C4-2B (cell line): ENCODE measurements at regions not wholly inside any gene's neighbourhood (a gene's known extent, or its start where the extent isn't known, plus 50 kb on each side); places are given as distances from the start of the nearest gene placed in this dataset.

ENCODE experiments used
- H3K27ac ChIP-seq: fragments of 450-650 bp; 2 replicates; pipeline ENCODE4 v1.5.1; 2017
- ZFX ChIP-seq: fragments of 450-650 bp; IDR thresholded peaks from 2 replicates; pipeline ENCODE4 v1.6.1; 2017
- TF ChIP-seq, protein P1 (sequence below): fragments of 450-650 bp; conservative IDR thresholded peaks from 2 replicates; pipeline ENCODE4 v1.5.1; 2017; ENCODE audit warnings: mild to moderate bottlenecking

DNA sequence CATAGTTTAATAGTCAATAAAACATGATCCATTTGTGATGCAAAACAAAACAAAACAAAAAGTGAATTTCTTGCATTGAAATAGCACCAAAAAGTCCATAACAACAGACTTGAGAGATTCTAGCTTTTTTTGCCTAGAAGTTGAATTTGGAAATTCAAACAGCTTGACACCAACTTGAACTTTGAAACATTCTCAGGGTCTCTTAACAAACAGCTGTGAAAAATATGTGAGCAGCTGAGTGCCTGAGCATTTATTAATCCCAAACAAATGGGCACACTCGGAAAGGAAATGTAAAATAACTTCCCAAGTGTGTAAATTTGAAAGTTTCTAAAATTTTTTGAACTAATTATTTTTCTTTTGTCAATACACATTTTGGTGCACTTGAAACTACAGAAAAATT is 56.0 kb upstream of the HMHB1 start:
- no peak overlapping the region for H3K27ac ChIP-seq
- TF ChIP-seq ZFX = no peak
- TF ChIP-seq, protein P1, sequence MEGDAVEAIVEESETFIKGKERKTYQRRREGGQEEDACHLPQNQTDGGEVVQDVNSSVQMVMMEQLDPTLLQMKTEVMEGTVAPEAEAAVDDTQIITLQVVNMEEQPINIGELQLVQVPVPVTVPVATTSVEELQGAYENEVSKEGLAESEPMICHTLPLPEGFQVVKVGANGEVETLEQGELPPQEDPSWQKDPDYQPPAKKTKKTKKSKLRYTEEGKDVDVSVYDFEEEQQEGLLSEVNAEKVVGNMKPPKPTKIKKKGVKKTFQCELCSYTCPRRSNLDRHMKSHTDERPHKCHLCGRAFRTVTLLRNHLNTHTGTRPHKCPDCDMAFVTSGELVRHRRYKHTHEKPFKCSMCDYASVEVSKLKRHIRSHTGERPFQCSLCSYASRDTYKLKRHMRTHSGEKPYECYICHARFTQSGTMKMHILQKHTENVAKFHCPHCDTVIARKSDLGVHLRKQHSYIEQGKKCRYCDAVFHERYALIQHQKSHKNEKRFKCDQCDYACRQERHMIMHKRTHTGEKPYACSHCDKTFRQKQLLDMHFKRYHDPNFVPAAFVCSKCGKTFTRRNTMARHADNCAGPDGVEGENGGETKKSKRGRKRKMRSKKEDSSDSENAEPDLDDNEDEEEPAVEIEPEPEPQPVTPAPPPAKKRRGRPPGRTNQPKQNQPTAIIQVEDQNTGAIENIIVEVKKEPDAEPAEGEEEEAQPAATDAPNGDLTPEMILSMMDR = no peak

DNA sequence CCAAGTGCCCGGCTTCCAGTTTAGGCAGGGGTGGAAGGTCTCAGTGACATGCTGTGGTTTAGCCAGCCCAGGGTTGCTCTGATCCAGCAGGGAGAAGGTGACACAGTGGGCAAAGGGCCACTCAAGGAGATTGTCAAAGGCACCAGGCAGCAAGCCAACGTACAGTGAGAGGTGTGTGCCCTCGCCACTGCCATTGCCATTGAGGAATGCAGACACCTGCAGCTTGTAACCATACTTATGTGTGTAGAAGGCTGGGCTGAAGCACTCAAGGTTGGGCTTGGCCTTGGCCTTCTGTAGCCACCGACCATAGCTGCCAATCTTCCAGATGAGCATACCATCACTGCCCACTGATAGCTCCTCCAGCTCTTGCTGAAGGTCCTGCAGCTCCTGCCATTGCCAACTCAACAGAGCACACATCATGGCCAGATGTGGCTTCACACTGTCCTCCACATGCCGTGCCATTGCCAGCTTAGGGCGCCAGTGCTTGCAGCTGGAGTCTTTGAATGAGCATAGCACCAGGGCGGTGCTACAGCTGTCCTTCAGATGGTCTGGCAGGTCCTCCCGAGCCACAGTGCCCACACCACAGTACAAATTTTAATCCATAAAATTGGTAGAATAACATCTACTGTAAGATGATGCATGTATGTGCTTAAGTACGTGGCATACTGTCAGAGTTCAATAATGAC is 59.7 kb upstream of the HMHB1 start:
- TF ChIP-seq ZFX = no peak
- TF ChIP-seq, protein P1 = no peak
- H3K27ac ChIP-seq = no peak overlapping the region

DNA sequence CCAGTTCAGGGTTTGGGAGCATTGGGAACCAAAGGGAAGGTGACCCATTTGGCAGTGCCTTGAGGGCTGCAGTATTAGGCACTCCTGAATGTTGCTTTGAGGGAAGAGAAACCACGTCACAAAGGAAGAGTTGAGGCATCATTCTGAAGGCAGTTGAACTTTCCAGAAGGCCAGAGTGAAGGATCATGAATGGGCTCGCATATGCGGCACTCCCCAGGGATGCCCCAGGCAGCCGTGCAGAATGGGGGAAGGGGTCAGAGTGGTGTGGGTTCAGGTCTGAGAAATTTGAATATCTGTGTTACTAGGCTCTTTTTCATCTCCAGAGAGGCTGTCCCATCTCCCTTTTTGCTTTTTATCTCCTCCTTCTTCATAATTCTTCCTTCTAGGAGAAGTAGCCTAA is 60.6 kb upstream of the HMHB1 start:
- H3K27ac ChIP-seq = no peak overlapping the region
- TF ChIP-seq, protein P1 = no peak
- no peak for TF ChIP-seq ZFX

DNA sequence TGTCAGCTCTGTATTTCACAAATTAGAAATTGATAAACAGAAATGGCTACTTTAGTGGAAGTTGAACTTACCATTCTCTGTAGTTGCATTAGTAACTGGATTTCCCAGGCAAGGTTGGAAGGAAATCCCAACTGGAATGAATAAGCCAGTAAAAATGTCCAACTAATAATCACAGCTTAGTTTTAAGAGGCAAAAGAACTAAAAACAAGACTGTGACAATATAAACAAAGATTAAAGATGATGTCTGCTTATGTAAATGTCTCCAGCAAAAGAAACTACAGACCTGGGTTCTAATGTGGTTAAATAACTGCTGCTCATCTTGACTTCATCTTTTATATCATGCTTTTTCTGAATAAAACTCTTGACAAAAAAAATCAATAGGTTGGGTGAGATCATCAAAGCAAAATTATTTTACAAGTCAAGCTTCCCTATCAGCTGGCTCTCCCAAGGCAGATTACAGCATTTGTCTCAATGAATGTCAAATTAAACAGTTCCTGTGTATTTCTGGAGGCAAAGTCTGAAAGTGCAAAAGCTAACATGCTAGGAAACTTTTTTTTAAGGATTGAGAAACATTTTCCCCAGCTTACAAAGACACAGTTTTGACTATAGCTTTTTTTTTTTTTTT is 62.3 kb upstream of the HMHB1 start:
- TF ChIP-seq ZFX = no peak
- TF ChIP-seq, protein P1 = no peak
- no peak overlapping the region for H3K27ac ChIP-seq

DNA sequence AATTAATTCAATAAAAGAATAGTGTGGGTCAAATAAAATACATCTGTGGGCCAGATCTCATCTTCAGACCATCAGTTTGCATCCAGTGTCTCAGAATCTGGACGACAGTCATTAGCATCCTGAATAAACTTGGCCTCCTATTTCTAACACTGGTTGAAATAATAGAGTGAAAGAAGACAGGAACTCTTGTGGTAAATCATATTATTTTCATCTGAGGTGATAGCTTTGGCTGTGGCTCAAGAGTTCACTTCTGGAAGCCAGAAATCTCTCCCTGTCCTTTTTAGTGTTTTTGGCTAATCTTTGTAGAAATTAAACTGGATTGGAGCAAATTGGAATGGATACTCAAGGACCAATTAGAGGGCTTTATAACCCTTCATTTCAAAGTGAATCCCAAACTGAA is 63.4 kb upstream of the HMHB1 start:
- TF ChIP-seq, protein P1 = no peak
- TF ChIP-seq ZFX = no peak

DNA sequence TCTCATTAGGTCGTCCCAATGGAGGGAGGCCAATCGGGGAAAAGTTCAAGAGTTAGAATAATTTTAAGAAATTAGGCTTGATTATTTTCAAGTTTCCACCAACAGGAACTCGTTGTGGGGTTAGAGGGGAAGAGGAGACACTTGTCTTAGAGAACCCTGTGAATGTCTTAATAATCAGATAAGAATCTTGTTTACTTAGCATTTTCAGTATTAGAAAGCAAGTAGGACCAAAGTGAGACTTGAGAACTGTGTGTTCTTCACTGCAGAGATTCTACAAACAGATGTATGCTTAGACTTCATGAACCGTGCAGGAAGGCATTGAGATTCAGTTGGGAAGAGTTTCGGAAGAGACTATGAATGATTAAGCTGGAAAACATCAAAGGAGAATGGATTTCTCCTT is 69.0 kb upstream of the HMHB1 start:
- TF ChIP-seq, protein P1 = no peak
- TF ChIP-seq ZFX = no peak

More for the DNA sequence above, 63.4 kb upstream of the HMHB1 start:
- no peak overlapping the region for H3K27ac ChIP-seq

DNA sequence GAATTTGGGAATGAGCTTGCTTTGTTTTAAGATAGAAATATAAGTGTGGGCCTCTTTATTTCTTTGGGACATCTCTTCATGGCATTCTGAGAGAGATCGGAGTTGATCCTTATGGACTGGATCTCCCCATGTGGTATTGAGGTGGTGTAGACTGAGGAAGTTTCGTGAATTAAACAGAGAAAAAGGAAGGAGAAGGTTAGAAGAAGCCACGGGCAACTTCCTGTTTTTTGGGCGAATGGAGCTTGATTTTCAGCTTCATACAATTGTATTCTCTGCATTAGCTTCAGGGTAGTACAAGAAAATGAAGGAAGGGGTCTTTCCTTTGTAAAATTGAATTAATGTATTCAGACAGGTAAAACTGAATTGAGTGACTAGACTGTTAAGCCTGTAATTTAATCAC is 70.5 kb upstream of the HMHB1 start:
- TF ChIP-seq, protein P1 = no peak
- TF ChIP-seq ZFX = no peak
- no peak overlapping the region for H3K27ac ChIP-seq

More for the DNA sequence above, 69.0 kb upstream of the HMHB1 start:
- no peak overlapping the region for H3K27ac ChIP-seq
